BLaER1 treated with 17β-estradiol and CSF1 and Interleukin-3, amounts not matched to agents 10 nM and 100 nM (cell line): ENCODE measurements at regions not wholly inside any gene's neighbourhood (a gene's known extent, or its start where the extent isn't known, plus 50 kb on each side); places are given as distances from the start of the nearest gene placed in this dataset.

ENCODE experiments used
- H3K27ac ChIP-seq, 11 experiments: shearing (Covaris generic); formaldehyde crosslinking; 2 replicates each; pipeline ENCODE4 v1.8.1; 2022
- H3K27me3 ChIP-seq, 11 experiments: shearing (Covaris generic); formaldehyde crosslinking; 2 replicates each; pipeline ENCODE4 v1.8.1; 2022
- H3K36me3 ChIP-seq, 11 experiments: shearing (Covaris generic); formaldehyde crosslinking; 2 replicates each; pipeline ENCODE4 v1.8.1; 2022
- H3K4me1 ChIP-seq, 10 experiments: shearing (Covaris generic); formaldehyde crosslinking; 2 replicates each; pipeline ENCODE4 v1.8.1; 2022
- H3K4me2 ChIP-seq, 11 experiments: shearing (Covaris generic); formaldehyde crosslinking; 2 replicates each; pipeline ENCODE4 v1.8.1; 2022
- H3K4me3 ChIP-seq, 10 experiments: shearing (Covaris generic); formaldehyde crosslinking; 2 replicates each; pipeline ENCODE4 v1.8.1; 2022
- H3K9ac ChIP-seq, 11 experiments: shearing (Covaris generic); formaldehyde crosslinking; 2 replicates each; pipeline ENCODE4 v1.8.1; 2022
- H3K9me3 ChIP-seq, 11 experiments: shearing (Covaris generic); formaldehyde crosslinking; replicated peaks in 1 of 11; 2 replicates each; pipeline ENCODE4 v1.8.1; 2022
- H4K20me1 ChIP-seq, 11 experiments: shearing (Covaris generic); formaldehyde crosslinking; 2 replicates each; pipeline ENCODE4 v1.8.1; 2022
- Cebpa-rat ChIP-seq, 11 experiments: shearing (Covaris generic); IDR thresholded peaks; 2 replicates each; pipeline ENCODE4 v1.8.1; 2022

- peak overlapping the region in 3 of 11 experiments; percentile 14 to 68 (median 56); a peak in 5 of 22 replicates for H3K4me2 ChIP-seq
- H3K4me3 ChIP-seq: no peak overlapping the region
- peak in 1 of 11 experiments; percentile 37; a peak in 1 of 22 replicates for TF ChIP-seq Cebpa-rat (IDR thresholded peaks at IDR 0.05)
Observed at GRCh38 chr12:43271659-43272058, 280.3 kb downstream of the ADAMTS20 start.

GRCh38 chr12:43267818-43268217 is 284.2 kb downstream of the ADAMTS20 start:
- no peak for TF ChIP-seq Cebpa-rat (IDR thresholded peaks at IDR 0.05)
- no peak overlapping the region for H3K4me3 ChIP-seq
- no peaks in the 10 kb centered on the region for H4K20me1 ChIP-seq
- H3K27ac ChIP-seq: no peak overlapping the region
- H3K4me2 ChIP-seq: no peak overlapping the region
- H3K4me1 ChIP-seq: peaks cover 0 to 15% (median 0%) of the 10 kb centered on the region in 10 experiments; a peak in 5 of 20 replicates
- no peaks in the 10 kb centered on the region for H3K9me3 ChIP-seq
- H3K9ac ChIP-seq: no peak overlapping the region
- H3K36me3 ChIP-seq: no peaks in the 10 kb centered on the region
- H3K27me3 ChIP-seq: no peaks in the 10 kb centered on the region

More at GRCh38 chr12:43271659-43272058, 280.3 kb downstream of the ADAMTS20 start:
- Histone ChIP-seq H3K9me3 (no peaks in the 10 kb centered on the region), H3K4me1 (peaks cover 0 to 16% (median 0%) of the 10 kb centered on the region in 10 experiments; a peak in 5 of 20 replicates), H3K9ac (no peak overlapping the region), H3K27ac (peak overlapping the region in 2 of 11 experiments; percentile 13 to 36; a peak in 2 of 22 replicates), H3K36me3 (no peaks in the 10 kb centered on the region), H3K27me3 (no peaks in the 10 kb centered on the region), H4K20me1 (no peaks in the 10 kb centered on the region)

GRCh38 chr12:43261701-43262100 is 290.3 kb downstream of the ADAMTS20 start:
- Histone ChIP-seq H3K9me3 (no peaks in the 10 kb centered on the region), H3K4me2 (no peak overlapping the region), H3K36me3 (no peaks in the 10 kb centered on the region), H3K27ac (no peak overlapping the region), H3K4me1 (no peaks in the 10 kb centered on the region), H4K20me1 (no peaks in the 10 kb centered on the region), H3K9ac (no peak overlapping the region), H3K4me3 (no peak overlapping the region), H3K27me3 (no peaks in the 10 kb centered on the region)
- no peak for TF ChIP-seq Cebpa-rat (IDR thresholded peaks at IDR 0.05)

- Histone ChIP-seq H3K9ac (no peak overlapping the region), H4K20me1 (no peaks in the 10 kb centered on the region), H3K4me1 (no peaks in the 10 kb centered on the region), H3K4me3 (no peak overlapping the region), H3K27me3 (no peaks in the 10 kb centered on the region), H3K36me3 (no peaks in the 10 kb centered on the region), H3K9me3 (no peaks in the 10 kb centered on the region), H3K27ac (no peak overlapping the region), H3K4me2 (no peak overlapping the region)
- no peak for TF ChIP-seq Cebpa-rat (IDR thresholded peaks at IDR 0.05)
Observed at GRCh38 chr12:43255522-43256111, 296.4 kb downstream of the ADAMTS20 start.

- no peak overlapping the region for H3K4me3 ChIP-seq
- no peak overlapping the region for H3K9ac ChIP-seq
- no peaks in the 10 kb centered on the region for H3K4me1 ChIP-seq
- H4K20me1 ChIP-seq: no peaks in the 10 kb centered on the region
- H3K9me3 ChIP-seq: no peaks in the 10 kb centered on the region
- H3K27me3 ChIP-seq: no peaks in the 10 kb centered on the region
- TF ChIP-seq Cebpa-rat (IDR thresholded peaks at IDR 0.05): no peak
- H3K4me2 ChIP-seq: no peak overlapping the region
- no peak overlapping the region for H3K27ac ChIP-seq
- no peaks in the 10 kb centered on the region for H3K36me3 ChIP-seq
Observed at GRCh38 chr12:43252585-43252984, 299.4 kb downstream of the ADAMTS20 start.

GRCh38 chr12:43245947-43246346 is 306.1 kb downstream of the ADAMTS20 start:
- no peaks in the 10 kb centered on the region for H3K4me1 ChIP-seq
- no peak for TF ChIP-seq Cebpa-rat (IDR thresholded peaks at IDR 0.05)
- no peaks in the 10 kb centered on the region for H3K9me3 ChIP-seq
- H3K27me3 ChIP-seq: no peaks in the 10 kb centered on the region
- no peak overlapping the region for H3K4me3 ChIP-seq
- H4K20me1 ChIP-seq: no peaks in the 10 kb centered on the region
- no peaks in the 10 kb centered on the region for H3K36me3 ChIP-seq
- H3K27ac ChIP-seq: no peak overlapping the region
- no peak overlapping the region for H3K9ac ChIP-seq
- no peak overlapping the region for H3K4me2 ChIP-seq

- Histone ChIP-seq H3K36me3 (no peaks in the 10 kb centered on the region), H3K27ac (no peak overlapping the region), H3K27me3 (no peaks in the 10 kb centered on the region), H3K4me2 (no peak overlapping the region), H3K9me3 (peaks cover 0 to 9% (median 0%) of the 10 kb centered on the region in 11 experiments; a peak in 1 of 22 replicates), H3K4me1 (no peaks in the 10 kb centered on the region), H4K20me1 (no peaks in the 10 kb centered on the region), H3K4me3 (no peak overlapping the region), H3K9ac (no peak overlapping the region)
- TF ChIP-seq Cebpa-rat (IDR thresholded peaks at IDR 0.05): no peak
Observed at GRCh38 chr12:43241986-43242385, 310.0 kb downstream of the ADAMTS20 start.

GRCh38 chr12:43238281-43238680 is 313.7 kb downstream of the ADAMTS20 start:
- TF ChIP-seq Cebpa-rat (IDR thresholded peaks at IDR 0.05): no peak
- Histone ChIP-seq H3K27ac (no peak overlapping the region), H3K4me2 (no peak overlapping the region), H3K27me3 (no peaks in the 10 kb centered on the region), H3K9ac (no peak overlapping the region), H3K9me3 (peaks cover 0 to 9% (median 0%) of the 10 kb centered on the region in 11 experiments; a peak in 1 of 22 replicates), H3K36me3 (no peaks in the 10 kb centered on the region), H3K4me1 (no peaks in the 10 kb centered on the region), H3K4me3 (no peak overlapping the region), H4K20me1 (no peaks in the 10 kb centered on the region)

GRCh38 chr12:43237238-43237879 is 314.6 kb downstream of the ADAMTS20 start:
- TF ChIP-seq Cebpa-rat (IDR thresholded peaks at IDR 0.05): no peak
- Histone ChIP-seq H3K9ac (no peak overlapping the region), H3K27ac (no peak overlapping the region), H3K4me1 (no peaks in the 10 kb centered on the region), H3K27me3 (no peaks in the 10 kb centered on the region), H3K9me3 (peaks cover 0 to 9% (median 0%) of the 10 kb centered on the region in 11 experiments; a peak in 1 of 22 replicates), H3K4me3 (no peak overlapping the region), H4K20me1 (no peaks in the 10 kb centered on the region), H3K4me2 (no peak overlapping the region), H3K36me3 (no peaks in the 10 kb centered on the region)

- H3K9me3 ChIP-seq: peaks cover 0 to 9% (median 0%) of the 10 kb centered on the region in 11 experiments; a peak in 1 of 22 replicates
- H3K36me3 ChIP-seq: no peaks in the 10 kb centered on the region
- H3K4me2 ChIP-seq: no peak overlapping the region
- no peaks in the 10 kb centered on the region for H3K4me1 ChIP-seq
- TF ChIP-seq Cebpa-rat (IDR thresholded peaks at IDR 0.05): no peak
- no peaks in the 10 kb centered on the region for H4K20me1 ChIP-seq
- no peaks in the 10 kb centered on the region for H3K27me3 ChIP-seq
- H3K27ac ChIP-seq: no peak overlapping the region
- no peak overlapping the region for H3K9ac ChIP-seq
- H3K4me3 ChIP-seq: no peak overlapping the region
Observed at GRCh38 chr12:43235721-43236120, 316.3 kb downstream of the ADAMTS20 start.
